ENCODE measurements at regions not wholly inside any gene's neighbourhood (a gene's known extent, or its start where the extent isn't known, plus 50 kb on each side); places are given as distances from the start of the nearest gene placed in this dataset.
"Not testable (repeated sequence)": the region's sequence is repeated elsewhere in the genome, so short reads cannot be mapped to it uniquely, and the experiment has no call there.

DNA sequence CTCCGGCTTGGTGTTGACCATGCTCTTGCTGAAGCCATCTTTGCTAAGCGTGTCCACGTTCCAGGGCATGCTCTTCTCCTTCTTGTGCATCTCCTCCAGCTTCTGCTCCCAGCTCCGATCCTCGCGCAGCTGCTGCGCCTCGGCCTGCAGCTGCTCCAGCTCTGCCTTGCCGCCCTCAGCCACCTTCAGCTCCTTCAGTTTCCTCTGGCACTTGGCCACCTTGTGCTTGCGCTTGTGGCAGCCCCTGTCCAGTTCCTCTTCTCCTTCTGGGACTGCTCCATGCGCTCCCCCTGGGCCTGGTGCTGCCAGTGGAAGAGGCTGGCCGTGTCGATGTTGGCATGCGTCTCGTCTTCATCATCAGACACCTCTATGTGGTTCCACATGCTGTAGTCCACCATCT lies 128.3 kb upstream of the CLINT1 start:
- Mint-ChIP-seq H3K9me3 (peaks cover 0 to 5% of the 10 kb centered on the region in 2 donors), H3K27me3 (peaks cover 53 to 55% of the 10 kb centered on the region in 2 donors), H3K36me3 (ENCODE audit: insufficient read depth) (peaks cover 2% of the 10 kb centered on the region), H3K4me3 (no peak overlapping the region), H3K4me1 (ENCODE audit: low read depth in 2 of 2) (no peaks in the 10 kb centered on the region), H3K27ac (no peak overlapping the region)
- ATAC-seq (replicated peaks) (no peak), DNase-seq (no peak)

DNA sequence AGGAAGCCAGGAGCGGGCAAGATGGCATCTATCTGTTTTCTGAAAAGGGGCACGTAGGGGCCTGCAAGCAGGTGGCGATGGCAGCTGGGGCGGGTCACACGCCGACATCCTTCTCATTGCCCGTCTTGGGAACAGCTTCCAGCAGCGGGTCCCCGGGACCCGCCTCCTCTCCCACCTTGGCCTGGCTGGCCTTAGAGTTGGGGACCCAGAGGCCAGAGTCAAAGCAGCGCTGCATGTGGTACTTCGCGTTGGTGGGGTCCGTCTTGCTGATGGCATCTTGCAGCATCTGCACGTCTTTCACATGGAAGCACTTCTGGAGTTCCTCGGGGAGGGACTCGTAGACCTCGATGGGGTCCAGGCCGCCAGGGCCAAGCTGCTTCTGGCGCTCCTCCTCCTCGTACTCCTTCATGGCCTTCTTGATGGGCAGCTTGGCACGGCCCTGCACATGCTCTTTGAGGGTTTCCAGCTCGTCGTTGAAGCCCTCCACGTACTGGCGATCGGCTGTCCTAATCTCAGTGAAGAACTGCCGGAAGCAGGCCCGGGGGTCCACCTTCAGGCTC lies 127.6 kb upstream of the CLINT1 start:
- Mint-ChIP-seq H3K27me3 (peaks cover 47 to 48% of the 10 kb centered on the region in 2 donors), H3K9me3 (peaks cover 0 to 5% of the 10 kb centered on the region in 2 donors), H3K27ac (no peak overlapping the region), H3K4me3 (no peak overlapping the region), H3K4me1 (ENCODE audit: low read depth in 2 of 2) (no peaks in the 10 kb centered on the region), H3K36me3 (ENCODE audit: insufficient read depth) (peaks cover 2% of the 10 kb centered on the region)
- DNase-seq (no peak), ATAC-seq (replicated peaks) (no peak)

DNA sequence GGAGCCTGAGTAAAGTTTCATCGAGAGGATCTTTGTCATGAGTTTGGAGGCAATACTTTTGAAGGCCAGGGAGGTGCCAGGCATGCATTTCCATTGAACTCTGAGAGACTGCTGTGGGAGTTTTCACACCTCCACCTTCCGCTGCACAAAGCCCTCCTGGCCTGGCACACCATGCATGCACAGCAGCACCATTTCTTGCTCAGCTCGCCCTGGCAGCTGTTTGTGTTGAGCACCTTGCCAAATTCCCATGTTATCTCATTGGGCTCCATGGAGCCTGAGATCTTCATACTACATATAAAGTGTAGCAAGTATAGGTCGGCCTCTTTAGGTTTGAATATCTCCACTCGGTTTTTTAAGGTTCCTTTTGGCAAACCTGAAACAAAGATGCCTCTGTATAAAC lies 125.7 kb upstream of the CLINT1 start:
- DNase-seq (no peak), ATAC-seq (replicated peaks) (no peak)
- Mint-ChIP-seq H3K9me3 (peaks cover 0 to 5% of the 10 kb centered on the region in 2 donors), H3K36me3 (ENCODE audit: insufficient read depth) (peaks cover 4% of the 10 kb centered on the region), H3K4me1 (ENCODE audit: low read depth in 2 of 2) (no peaks in the 10 kb centered on the region), H3K4me3 (no peak overlapping the region), H3K27ac (no peak overlapping the region), H3K27me3 (peaks cover 34 to 35% of the 10 kb centered on the region in 2 donors)

DNA sequence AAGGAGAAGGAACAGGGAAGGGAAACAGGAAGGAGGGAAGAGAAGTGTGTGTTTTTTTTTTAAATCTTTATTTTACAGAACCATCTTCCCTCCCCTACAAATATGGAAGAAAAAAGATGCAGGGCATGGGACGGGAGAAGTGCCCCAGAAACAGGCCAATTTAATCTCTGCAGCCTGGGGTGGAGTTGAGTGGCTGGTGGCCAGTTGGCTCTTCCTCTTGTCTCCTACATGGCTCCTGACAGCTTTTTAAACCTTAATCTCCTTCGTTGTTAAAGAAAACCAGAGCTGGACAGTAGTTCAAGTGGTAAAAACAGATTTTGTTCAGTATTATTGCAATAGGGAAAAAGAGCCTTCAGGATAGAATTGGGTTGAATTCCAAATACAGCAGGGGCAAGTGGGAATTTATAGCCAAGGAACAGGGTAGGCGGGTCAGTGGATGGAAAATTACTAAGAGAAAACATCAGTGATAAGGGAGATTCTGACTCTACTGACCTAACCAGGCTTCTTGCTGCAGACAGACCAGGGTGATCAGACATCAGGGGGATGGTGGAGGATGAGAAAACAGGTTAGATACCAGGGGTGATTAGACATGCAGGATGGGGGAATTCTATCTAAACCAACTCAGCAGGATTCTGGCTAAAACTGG lies 125.1 kb upstream of the CLINT1 start:
- Mint-ChIP-seq H3K27ac (no peak overlapping the region), H3K4me1 (ENCODE audit: low read depth in 2 of 2) (no peaks in the 10 kb centered on the region), H3K4me3 (no peak overlapping the region), H3K36me3 (ENCODE audit: insufficient read depth) (peaks cover 5% of the 10 kb centered on the region), H3K27me3 (peaks cover 28 to 29% of the 10 kb centered on the region in 2 donors), H3K9me3 (peaks cover 0 to 5% of the 10 kb centered on the region in 2 donors)
- DNase-seq (no peak), ATAC-seq (replicated peaks) (no peak)

DNA sequence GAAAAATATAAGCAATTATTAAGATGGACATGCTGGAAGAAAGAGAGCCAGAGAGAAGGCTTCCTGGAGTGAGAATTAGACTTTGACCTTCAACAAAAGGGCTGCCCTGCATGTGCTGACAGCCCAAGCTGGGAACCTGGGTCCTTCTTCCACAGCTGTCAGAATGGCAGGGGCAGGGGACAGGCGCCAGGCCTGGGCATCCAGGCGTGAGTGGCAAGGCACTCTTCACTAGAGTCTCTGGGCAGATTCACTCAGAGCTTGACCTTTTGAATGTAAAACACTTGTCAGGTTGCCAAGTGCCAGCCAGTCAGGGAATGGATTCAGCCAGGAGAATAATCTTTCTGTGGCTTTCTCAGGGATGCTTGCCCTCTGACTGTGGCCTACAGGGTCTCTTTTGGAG lies 119.1 kb upstream of the CLINT1 start:
- H3K27me3 Mint-ChIP-seq = peaks cover 30 to 33% of the 10 kb centered on the region in 2 donors
- H3K9me3 Mint-ChIP-seq = no peaks in the 10 kb centered on the region
- H3K36me3 Mint-ChIP-seq (ENCODE audit: insufficient read depth) = peaks cover 3% of the 10 kb centered on the region
- no peak for DNase-seq
- no peak overlapping the region for H3K4me3 Mint-ChIP-seq
- H3K4me1 Mint-ChIP-seq (ENCODE audit: low read depth in 2 of 2) = no peaks in the 10 kb centered on the region
- no peak for ATAC-seq (replicated peaks)
- H3K27ac Mint-ChIP-seq = no peak overlapping the region

DNA sequence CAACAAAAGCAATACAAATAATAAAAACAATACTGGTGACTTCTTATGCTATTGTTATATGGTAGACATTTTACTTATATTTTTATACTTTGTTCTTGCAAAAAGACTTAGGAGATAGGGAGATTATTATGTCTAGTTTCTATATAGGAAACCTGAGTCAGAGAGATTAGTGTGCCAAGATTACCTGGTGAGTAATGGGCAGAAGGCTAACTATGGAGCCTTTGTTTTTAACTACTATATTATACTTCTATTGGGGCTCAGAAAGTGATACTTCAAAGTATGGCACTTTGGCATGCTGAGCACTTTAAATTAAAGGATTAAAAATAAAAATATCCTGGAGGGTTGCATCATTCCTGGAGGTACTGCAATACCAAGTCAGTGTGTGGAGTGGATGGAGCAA lies 117.5 kb upstream of the CLINT1 start:
- Mint-ChIP-seq H3K4me1 (ENCODE audit: low read depth in 2 of 2) (no peaks in the 10 kb centered on the region), H3K27ac (no peak overlapping the region), H3K36me3 (ENCODE audit: insufficient read depth) (peaks cover 3% of the 10 kb centered on the region), H3K4me3 (no peak overlapping the region), H3K27me3 (peaks cover 30 to 35% of the 10 kb centered on the region in 2 donors), H3K9me3 (no peaks in the 10 kb centered on the region)
- DNase-seq (no peak), ATAC-seq (replicated peaks) (no peak)

DNA sequence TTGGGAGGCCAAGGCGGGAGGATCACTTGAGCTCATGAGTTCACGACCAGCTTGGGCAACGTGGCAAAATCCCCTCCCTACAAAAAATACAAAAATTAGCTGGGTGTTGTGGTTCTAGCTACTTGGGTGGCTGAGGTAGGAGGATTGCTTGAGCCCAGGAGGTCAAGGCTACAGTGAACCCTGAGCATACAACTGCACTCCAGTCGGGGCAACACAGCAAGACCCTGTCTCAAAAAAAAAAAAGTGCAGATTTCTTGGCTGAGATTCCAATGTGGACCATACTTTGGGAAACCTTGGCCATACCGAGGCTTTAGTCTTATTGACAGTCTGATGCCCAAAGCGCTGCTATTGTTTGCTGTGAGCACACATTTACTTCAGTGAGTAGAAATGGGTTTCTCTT lies 113.6 kb upstream of the CLINT1 start:
- H3K4me1 Mint-ChIP-seq (ENCODE audit: low read depth in 2 of 2) = no peaks in the 10 kb centered on the region
- DNase-seq (no peak), ATAC-seq (replicated peaks) (no peak)
- H3K36me3 Mint-ChIP-seq (ENCODE audit: insufficient read depth) = no peaks in the 10 kb centered on the region
- peaks cover 30 to 44% of the 10 kb centered on the region in 2 donors for H3K27me3 Mint-ChIP-seq
- no peak overlapping the region for H3K4me3 Mint-ChIP-seq
- H3K27ac Mint-ChIP-seq = no peak overlapping the region
- H3K9me3 Mint-ChIP-seq = no peaks in the 10 kb centered on the region

DNA sequence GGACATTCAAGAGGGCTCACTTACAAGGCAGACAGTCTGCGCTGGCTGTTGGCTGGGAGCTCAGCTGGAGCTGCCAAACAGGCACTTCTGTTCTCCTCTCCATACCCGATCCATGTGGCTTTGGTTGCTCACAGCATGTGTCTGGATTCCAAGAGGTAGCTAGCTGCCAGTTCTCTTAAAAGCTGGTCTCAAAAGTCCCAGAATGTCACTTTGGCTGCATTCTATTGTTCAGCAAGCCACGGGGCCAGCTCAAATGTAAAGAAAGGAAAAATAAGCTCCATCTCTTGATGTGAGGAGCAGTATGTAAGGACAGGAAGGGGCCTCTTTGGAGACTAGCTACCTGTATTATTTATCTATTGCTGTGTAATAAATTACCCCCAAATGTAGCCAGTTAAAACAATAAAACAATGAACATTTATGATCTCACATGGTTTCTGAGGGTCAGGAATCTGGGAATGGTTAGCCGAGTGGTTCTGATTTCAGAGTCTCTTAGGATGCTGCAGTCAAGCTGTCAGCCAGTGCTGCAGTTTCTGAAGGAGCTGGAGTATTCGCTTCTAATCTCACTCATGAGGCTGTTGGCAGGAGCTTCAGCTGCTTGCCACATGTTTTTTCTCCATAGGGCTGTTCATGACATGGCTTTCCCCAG lies 112.7 kb upstream of the CLINT1 start:
- Mint-ChIP-seq H3K27ac (no peak overlapping the region), H3K27me3 (peaks cover 30 to 44% of the 10 kb centered on the region in 2 donors), H3K36me3 (ENCODE audit: insufficient read depth) (peaks cover 2% of the 10 kb centered on the region), H3K4me1 (ENCODE audit: low read depth in 2 of 2) (no peaks in the 10 kb centered on the region), H3K9me3 (no peaks in the 10 kb centered on the region), H3K4me3 (no peak overlapping the region)
- DNase-seq = no peak
- ATAC-seq (replicated peaks) = no peak

DNA sequence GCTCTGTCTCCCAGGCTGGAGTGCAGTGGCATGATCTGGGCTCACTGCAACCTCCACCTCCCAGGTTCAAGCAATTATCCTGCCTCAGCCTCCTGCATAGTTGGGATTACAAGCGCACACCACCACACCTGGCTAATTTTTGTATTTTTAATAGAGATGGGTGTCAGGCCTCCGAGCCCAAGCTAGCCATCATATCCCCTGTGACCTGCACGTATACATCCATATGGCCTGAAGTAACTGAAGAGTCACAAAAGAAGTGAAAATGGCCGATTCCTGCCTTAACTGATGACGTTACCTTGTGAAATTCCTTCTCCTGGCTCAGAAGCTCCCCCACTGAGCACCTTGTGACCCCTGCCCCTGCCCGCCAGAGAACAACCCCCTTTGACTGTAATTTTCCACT lies 109.6 kb upstream of the CLINT1 start:
- H3K4me1 Mint-ChIP-seq (ENCODE audit: low read depth in 2 of 2); H3K27ac Mint-ChIP-seq; H3K4me3 Mint-ChIP-seq; DNase-seq; ATAC-seq (replicated peaks); H3K9me3 Mint-ChIP-seq; H3K36me3 Mint-ChIP-seq (ENCODE audit: insufficient read depth): not testable (repeated sequence)
- peaks cover 9 to 25% of the 10 kb centered on the region in 2 donors for H3K27me3 Mint-ChIP-seq

DNA sequence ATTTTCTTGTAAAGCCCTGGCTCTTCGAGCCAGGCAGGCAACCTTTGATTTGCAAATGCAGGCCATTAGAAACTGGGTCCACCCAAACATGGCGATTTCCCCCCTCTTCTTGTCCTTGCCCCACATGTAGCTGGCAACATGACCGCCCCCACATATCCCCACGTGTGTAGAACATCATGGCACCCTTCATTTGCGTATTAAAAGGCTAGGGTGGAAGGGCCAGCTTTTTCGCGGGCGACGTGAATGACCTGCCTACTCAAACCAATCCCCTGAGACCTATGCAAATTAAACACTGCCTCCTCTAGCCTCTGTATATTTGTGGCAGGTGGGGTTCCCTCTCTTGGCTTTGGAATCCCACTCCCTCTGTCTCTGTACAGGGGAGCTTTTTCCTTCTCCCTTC lies 107.0 kb upstream of the CLINT1 start:
- Mint-ChIP-seq H3K9me3 (no peaks in the 10 kb centered on the region), H3K36me3 (ENCODE audit: insufficient read depth) (peaks cover 3% of the 10 kb centered on the region), H3K27ac (no peak overlapping the region), H3K4me1 (ENCODE audit: low read depth in 2 of 2) (peaks cover 0 to 2% of the 10 kb centered on the region in 2 donors), H3K27me3 (peaks cover 16 to 23% of the 10 kb centered on the region in 2 donors), H3K4me3 (no peak overlapping the region)
- ATAC-seq (replicated peaks) (no peak), DNase-seq (no peak)

DNA sequence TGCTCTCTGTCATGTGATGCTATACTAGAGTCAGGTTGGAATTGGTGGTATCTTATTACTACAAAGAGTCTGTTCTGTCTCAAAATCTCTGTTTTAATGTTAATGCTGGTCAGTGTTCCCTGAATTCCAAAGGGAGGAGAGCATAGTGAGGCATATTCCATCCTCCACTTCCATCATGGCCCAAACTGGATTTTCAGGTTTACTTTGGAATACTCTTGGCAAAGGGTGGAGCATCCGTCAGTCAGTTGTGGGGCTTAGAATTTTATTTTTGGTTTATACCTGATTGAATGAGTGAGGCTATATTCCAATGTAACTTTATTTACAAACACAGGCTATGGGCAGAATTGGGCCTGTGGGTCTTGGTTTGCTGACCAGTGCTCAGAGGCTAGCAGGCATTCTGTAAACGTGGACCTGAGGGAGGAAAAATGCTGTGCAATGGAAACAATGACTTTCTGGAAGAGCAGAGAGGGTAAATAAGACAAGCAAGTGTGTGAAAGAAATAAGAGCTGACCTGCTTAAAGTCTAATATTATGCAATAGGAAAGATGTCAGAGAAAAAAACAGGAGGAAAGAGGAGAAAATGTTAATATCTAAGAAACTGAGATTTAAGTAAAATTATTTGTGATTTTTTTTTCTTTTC lies 106.2 kb upstream of the CLINT1 start:
- H3K4me3 Mint-ChIP-seq = no peak overlapping the region
- no peak for ATAC-seq (replicated peaks)
- peaks cover 3% of the 10 kb centered on the region for H3K36me3 Mint-ChIP-seq (ENCODE audit: insufficient read depth)
- no peak overlapping the region for H3K27ac Mint-ChIP-seq
- peaks cover 21 to 29% of the 10 kb centered on the region in 2 donors for H3K27me3 Mint-ChIP-seq
- H3K4me1 Mint-ChIP-seq (ENCODE audit: low read depth in 2 of 2) = peaks cover 0 to 2% of the 10 kb centered on the region in 2 donors
- no peak for DNase-seq
- no peaks in the 10 kb centered on the region for H3K9me3 Mint-ChIP-seq

DNA sequence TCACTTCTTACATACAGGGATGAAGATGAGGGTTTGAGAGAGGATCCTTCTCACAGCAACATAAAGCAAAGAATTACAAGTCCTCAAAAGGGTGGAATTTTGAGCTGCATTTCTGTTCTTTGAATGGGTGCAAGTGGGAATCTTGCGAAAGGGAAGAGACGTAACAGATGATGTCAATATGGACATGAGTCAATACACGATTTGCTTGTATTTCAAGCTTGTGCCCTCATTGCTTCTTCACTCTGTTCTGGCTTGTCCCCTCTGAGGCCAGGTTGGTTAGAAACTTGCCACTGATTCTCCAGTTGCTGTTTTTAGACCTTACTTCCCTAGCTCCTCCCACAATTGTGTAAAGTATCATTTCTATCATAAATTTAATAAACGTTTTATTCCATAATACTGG lies 104.8 kb upstream of the CLINT1 start:
- H3K4me3 Mint-ChIP-seq = no peak overlapping the region
- H3K9me3 Mint-ChIP-seq = no peaks in the 10 kb centered on the region
- DNase-seq (no peak), ATAC-seq (replicated peaks) (no peak)
- H3K27ac Mint-ChIP-seq = no peak overlapping the region
- H3K36me3 Mint-ChIP-seq (ENCODE audit: insufficient read depth) = peaks cover 3% of the 10 kb centered on the region
- H3K27me3 Mint-ChIP-seq = peaks cover 21 to 23% of the 10 kb centered on the region in 2 donors
- H3K4me1 Mint-ChIP-seq (ENCODE audit: low read depth in 2 of 2) = peaks cover 0 to 2% of the 10 kb centered on the region in 2 donors

DNA sequence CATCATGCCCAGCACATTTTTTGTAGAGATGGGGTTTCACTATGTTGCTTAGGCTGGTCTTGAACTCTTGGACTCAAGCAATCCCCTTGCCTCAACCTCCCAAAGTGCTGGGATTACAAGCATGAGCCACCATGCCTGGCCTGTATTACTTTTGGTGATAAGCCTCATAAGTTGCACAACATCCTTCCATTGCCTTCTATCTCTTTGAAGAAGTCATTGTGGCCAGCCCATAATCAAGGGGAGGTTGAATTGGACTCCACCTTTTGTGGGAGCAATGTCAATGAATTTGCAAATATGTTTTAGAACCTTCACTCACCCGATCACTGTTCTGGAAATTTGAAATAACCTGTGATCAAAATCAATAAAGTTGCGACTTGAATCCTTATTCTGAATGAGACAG lies 104.3 kb upstream of the CLINT1 start:
- Mint-ChIP-seq H3K27ac (no peak overlapping the region), H3K9me3 (no peaks in the 10 kb centered on the region), H3K36me3 (ENCODE audit: insufficient read depth) (peaks cover 3% of the 10 kb centered on the region)

DNA sequence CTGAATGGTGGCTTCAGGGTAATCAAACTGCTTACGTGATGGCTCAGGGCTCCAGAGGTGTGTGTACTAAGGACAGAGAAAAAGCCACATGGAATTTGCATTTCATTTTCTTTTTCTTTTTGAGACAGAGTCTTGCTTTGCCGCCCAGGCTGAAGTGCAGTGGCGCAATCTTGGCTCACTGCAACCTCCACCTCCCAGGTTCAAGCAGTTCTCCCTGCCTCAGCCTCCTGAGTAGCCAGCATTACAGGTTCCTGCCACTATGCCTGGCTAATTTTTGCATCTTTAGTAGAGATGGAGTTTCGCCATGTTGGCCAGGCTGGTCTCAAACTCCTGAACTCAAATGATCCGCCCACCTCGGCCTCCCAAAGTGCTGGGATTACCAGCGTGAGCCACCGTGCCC lies 103.7 kb upstream of the CLINT1 start:
- not testable (repeated sequence) for H3K4me1 Mint-ChIP-seq (ENCODE audit: low read depth in 2 of 2); H3K4me3 Mint-ChIP-seq; H3K9me3 Mint-ChIP-seq; ATAC-seq (replicated peaks); H3K36me3 Mint-ChIP-seq (ENCODE audit: insufficient read depth); DNase-seq; H3K27ac Mint-ChIP-seq
- peaks cover 22 to 30% of the 10 kb centered on the region in 2 donors for H3K27me3 Mint-ChIP-seq

More for the DNA sequence above, 104.3 kb upstream of the CLINT1 start:
- Mint-ChIP-seq H3K27me3 (peaks cover 21 to 25% of the 10 kb centered on the region in 2 donors), H3K4me3 (no peak overlapping the region), H3K4me1 (ENCODE audit: low read depth in 2 of 2) (peaks cover 0 to 2% of the 10 kb centered on the region in 2 donors)
- ATAC-seq (replicated peaks) = no peak
- DNase-seq = no peak

All from effector memory CD8-positive, alpha-beta T cell (primary cell).